K562 (cell line): ENCODE measurements at regions not wholly inside any gene's neighbourhood (a gene's known extent, or its start where the extent isn't known, plus 50 kb on each side); places are given as distances from the start of the nearest gene placed in this dataset.

Experiments
- ATAC-seq: fragments of 200-7000 bp; cut with Tn5 transposase; 3 replicates; pipeline ENCODE4 v1.9.1; 2020; ENCODE audit warnings: moderate library complexity
- BruUV-seq: library from RNA; stranded (reverse); fragments of 400-500 nt; replicated peaks from 2 replicates; lab custom pipeline; 2021; lab: Mats Ljungman, UMichigan
- CTCF ChIA-PET: fragments of 300-600 bp; formaldehyde crosslinking; extraction: SDS; loops from one replicate; lab custom pipeline; 2021; ENCODE audit warnings: low intra/inter-chr PET ratio; lab: Yijun Ruan, JAX
- POLR2A ChIA-PET: fragments of 300-600, 350-650 bp; sonication (Branson Sonifier 250); formaldehyde crosslinking; extraction: SDS; loops from one replicate; lab custom pipeline; 2021; ENCODE audit warnings: antibody characterized with exemption, inconsistent platforms; lab: Yijun Ruan, JAX
- DNase-seq, 4 experiments: peaks; one replicate each; pipeline versions ENCODE4 v3.0.0 to v3.0.0-alpha.2; 2011 to 2018; ENCODE audit warnings: low spot score in 3 of 4, mixed read lengths in 3 of 4; ENCODE audit errors: extremely low read depth in 1 of 4
- FAIRE-seq: peaks from 2 replicates; lab custom pipeline; 2011; peaks lifted over from hg19 to GRCh38; lab: Jason Lieb, UNC
- H2AFZ ChIP-seq: 2 replicates; pipeline ENCODE4 v1.6.0; 2011; ENCODE audit warnings: low read depth, low read length, control low read depth, inconsistent platforms
- H3K27ac ChIP-seq: fragments of 200-600 bp; 3 replicates; pipeline ENCODE4 v1.8.0; 2011; ENCODE audit warnings: low read depth, mild to moderate bottlenecking, control low read depth, inconsistent platforms, low read length, moderate library complexity, mixed read lengths; ENCODE audit errors: extremely low read depth
- H3K27me3 ChIP-seq, 2 experiments: fragments of 300-600 bp in 1 of 2; 2 replicates in 1 of 2; 3 replicates in 1 of 2; pipeline versions ENCODE4 v1.6.0 to v1.8.0; 2011; ENCODE audit warnings: inconsistent platforms in 2 of 2, low read length in 2 of 2, mild to moderate bottlenecking in 1 of 2, mixed read lengths in 1 of 2, moderate library complexity in 1 of 2; ENCODE audit not compliant: control insufficient read depth in 2 of 2, insufficient read depth in 2 of 2
- H3K36me3 ChIP-seq: fragments of 300-600 bp; 3 replicates; pipeline ENCODE4 v1.8.0; 2011; ENCODE audit warnings: mild to moderate bottlenecking, low read length, inconsistent platforms; ENCODE audit not compliant: control insufficient read depth, insufficient read depth
- H3K4me1 ChIP-seq, 2 experiments: fragments of 200-600 bp in 1 of 2; replicated peaks in 1 of 2; 2 replicates in 1 of 2; 3 replicates in 1 of 2; pipeline versions ENCODE4 v1.5.1 to v1.8.0; 2011; ENCODE audit warnings: inconsistent platforms in 2 of 2, low read length in 2 of 2, mild to moderate bottlenecking in 1 of 2, mixed read lengths in 1 of 2, moderate library complexity in 1 of 2; ENCODE audit not compliant: control insufficient read depth in 2 of 2, insufficient read depth in 2 of 2
- H3K4me2 ChIP-seq: 2 replicates; pipeline ENCODE4 v1.6.1; 2011; ENCODE audit warnings: low read length, control low read depth, inconsistent platforms, mixed read lengths; ENCODE audit not compliant: insufficient read depth
- H3K4me3 ChIP-seq: fragments of 200-600 bp; sonication (generic), shearing (Covaris generic); 2 replicates; pipeline ENCODE4 v1.5.1; 2016; ENCODE audit warnings: control low read depth, inconsistent platforms
- H3K79me2 ChIP-seq: fragments of 200-600 bp; 3 replicates; pipeline ENCODE4 v1.8.0; 2011; ENCODE audit warnings: low read length, inconsistent platforms; ENCODE audit not compliant: control insufficient read depth, insufficient read depth
- H3K9ac ChIP-seq, 2 experiments: 2 replicates each; pipeline versions ENCODE4 v1.6.0 to v1.6.1; 2011; ENCODE audit warnings: low read depth in 2 of 2, low read length in 2 of 2, control low read depth in 1 of 2, inconsistent platforms in 1 of 2, mild to moderate bottlenecking in 1 of 2, mixed read lengths in 1 of 2; ENCODE audit not compliant: insufficient read depth in 1 of 2
- H3K9me1 ChIP-seq: one replicate; pipeline ENCODE4 v1.6.0; 2011; ENCODE audit warnings: inconsistent platforms, mild to moderate bottlenecking, low read length, moderate library complexity; ENCODE audit not compliant: control insufficient read depth, insufficient read depth
- H3K9me3 ChIP-seq: replicated peaks from 2 replicates; pipeline ENCODE4 v1.5.1; 2011; ENCODE audit warnings: low read depth, low read length, inconsistent platforms; ENCODE audit not compliant: control insufficient read depth, insufficient read depth
- H4K20me1 ChIP-seq: replicated peaks from 2 replicates; pipeline ENCODE4 v1.6.1; 2011; ENCODE audit warnings: low read length, inconsistent platforms, mixed read lengths; ENCODE audit not compliant: control insufficient read depth, insufficient read depth
- FOXJ3 ChIP-seq: sonication (generic); formaldehyde crosslinking; IDR thresholded peaks from 2 replicates; pipeline ENCODE4 v1.4.0; 2020; ENCODE audit warnings: mild to moderate bottlenecking, missing genetic modification reagents
- HNRNPUL1 ChIP-seq: fragments of 200-400 bp; formaldehyde crosslinking; IDR thresholded peaks from 2 replicates; pipeline ENCODE4 v1.6.1; 2017; ENCODE audit warnings: low read length
- SP2 ChIP-seq: IDR thresholded peaks from 2 replicates; pipeline ENCODE4 v1.6.1; 2011; ENCODE audit warnings: mild to moderate bottlenecking, low read depth, low read length, moderate library complexity; ENCODE audit not compliant: poor library complexity, severe bottlenecking; ENCODE audit errors: extremely low read depth
- SRF ChIP-seq, 2 experiments: fragments of 250-450, 450-650 bp in 1 of 2; sonication (Bioruptor Pico) in 1 of 2; sonication (generic) in 1 of 2; formaldehyde crosslinking; IDR thresholded peaks; 2 replicates each; pipeline versions ENCODE4 v1.5.0 to v1.5.1; 2020 to 2022; ENCODE audit warnings: mild to moderate bottlenecking in 1 of 2, missing genetic modification reagents in 1 of 2
- TOE1 ChIP-seq, 2 experiments: fragments of 450-650 bp in 1 of 2; sonication (generic) in 1 of 2; formaldehyde crosslinking in 1 of 2; IDR thresholded peaks; 2 replicates each; pipeline versions ENCODE4 v1.7.1 to v1.8.0; 2016 to 2022; ENCODE audit warnings: borderline replicate concordance in 2 of 2, mild to moderate bottlenecking in 2 of 2, antibody characterized with exemption in 1 of 2, inconsistent platforms in 1 of 2, low read depth in 1 of 2, missing genetic modification reagents in 1 of 2, moderate library complexity in 1 of 2
- ZBED1 ChIP-seq: IDR thresholded peaks from 2 replicates; pipeline ENCODE4 v1.6.1; 2014
- ZEB2 ChIP-seq: fragments of 450-650 bp; IDR thresholded peaks from 2 replicates; pipeline ENCODE4 v1.6.1; 2016
- whole genome bisulfite sequencing: fragments of 100-300 bp; shearing (Covaris generic); methylation state at CpG from one replicate; pipeline ENCODE4 v1.1.6; 2016; ENCODE audit warnings: low coverage, mixed read lengths; ENCODE audit not compliant: insufficient coverage; ENCODE audit errors: missing lambda C conversion rate; 5-methylcytosine and 5-hydroxymethylcytosine counted together
- in situ Hi-C: fragments of 300-500 bp; cut with MboI; formaldehyde crosslinking; loops from 4 replicates; pipeline ENCODE4 v1.15.0; 2018; ENCODE audit warnings: inconsistent platforms, mixed read lengths
- intact Hi-C: fragments of 100-400 bp; cut with micrococcal nuclease; formaldehyde crosslinking; loops from 2 replicates; pipeline ENCODE4 v1.14.2; 2022
- TF ChIP-seq, protein P1 (sequence below): fragments of 250-450 bp; sonication (Bioruptor Pico); IDR thresholded peaks from 2 replicates; pipeline ENCODE4 v1.8.0; 2022; ENCODE audit warnings: inconsistent platforms
- TF ChIP-seq, protein P2 (sequence below), 2 experiments: fragments of 450-650 bp; conservative IDR thresholded peaks; 2 replicates each; pipeline ENCODE4 v1.6.1; 2017; ENCODE audit warnings: mild to moderate bottlenecking in 2 of 2, moderate library complexity in 2 of 2
- TF ChIP-seq, protein P3 (sequence below): sonication (generic); formaldehyde crosslinking; IDR thresholded peaks from 2 replicates; pipeline ENCODE4 v1.8.0; 2022; ENCODE audit warnings: mild to moderate bottlenecking, missing genetic modification reagents

DNA sequence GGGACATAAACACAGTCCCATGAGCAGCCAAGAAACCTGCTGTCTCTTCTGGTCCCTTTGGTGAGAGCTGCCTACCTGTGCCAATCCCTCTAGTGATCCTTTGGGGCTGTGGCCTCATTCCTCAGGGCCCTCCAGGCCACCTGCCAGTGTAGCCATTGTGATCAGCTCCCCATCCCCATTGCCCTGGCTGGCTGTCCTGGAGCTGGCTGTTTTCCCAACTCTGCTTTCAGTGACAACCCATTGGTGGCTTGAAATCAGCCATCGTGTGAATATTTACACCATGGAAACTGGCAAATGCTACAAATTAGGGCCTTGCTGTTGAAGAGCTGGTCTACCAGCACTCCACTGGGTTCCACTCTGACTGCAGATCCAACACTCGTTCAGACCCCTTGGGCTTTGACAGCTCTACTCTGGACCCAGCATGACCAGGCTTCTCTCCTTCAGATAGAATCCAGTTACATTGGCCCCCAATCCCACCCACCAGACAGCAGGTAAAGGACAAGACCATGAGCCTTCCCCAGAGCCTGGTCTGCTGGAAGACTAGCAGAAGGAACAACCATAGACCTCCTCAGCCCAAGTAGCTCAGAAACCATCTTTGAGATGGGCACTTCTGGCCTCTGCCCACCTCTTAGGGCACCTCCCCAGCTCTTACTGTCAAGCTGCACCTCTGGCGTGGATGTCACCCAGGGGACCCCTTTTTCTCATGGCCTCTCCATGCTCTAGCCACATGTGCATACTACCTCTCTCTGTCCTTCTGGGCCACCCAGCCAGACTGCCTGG, 69.2 kb upstream of the NEK6 start:
- BruUV-seq = no TSS peak
- H4K20me1 ChIP-seq = no peaks in the 10 kb centered on the region
- no peak for FAIRE-seq
- no peak overlapping the region for H3K4me3 ChIP-seq
- H3K27me3 ChIP-seq = peaks cover 3 to 43% of the 10 kb centered on the region in 2 experiments; a peak in 3 of 5 replicates
- intact Hi-C loops (no loop called here), in situ Hi-C loops (no loop called here)
- no peaks in the 10 kb centered on the region for H3K79me2 ChIP-seq
- no peak for DNase-seq
- ChIA-PET POLR2A (interaction anchor here (1.2 kb wide), 1 partner anchor 9 kb away, joined by 5 read pairs; no protein-coding TSS in a partner anchor), CTCF (no interaction called here)
- ATAC-seq = no peak
- no peaks in the 10 kb centered on the region for H3K9me1 ChIP-seq
- TF ChIP-seq SP2 = no peak
- TF ChIP-seq, protein P1, sequence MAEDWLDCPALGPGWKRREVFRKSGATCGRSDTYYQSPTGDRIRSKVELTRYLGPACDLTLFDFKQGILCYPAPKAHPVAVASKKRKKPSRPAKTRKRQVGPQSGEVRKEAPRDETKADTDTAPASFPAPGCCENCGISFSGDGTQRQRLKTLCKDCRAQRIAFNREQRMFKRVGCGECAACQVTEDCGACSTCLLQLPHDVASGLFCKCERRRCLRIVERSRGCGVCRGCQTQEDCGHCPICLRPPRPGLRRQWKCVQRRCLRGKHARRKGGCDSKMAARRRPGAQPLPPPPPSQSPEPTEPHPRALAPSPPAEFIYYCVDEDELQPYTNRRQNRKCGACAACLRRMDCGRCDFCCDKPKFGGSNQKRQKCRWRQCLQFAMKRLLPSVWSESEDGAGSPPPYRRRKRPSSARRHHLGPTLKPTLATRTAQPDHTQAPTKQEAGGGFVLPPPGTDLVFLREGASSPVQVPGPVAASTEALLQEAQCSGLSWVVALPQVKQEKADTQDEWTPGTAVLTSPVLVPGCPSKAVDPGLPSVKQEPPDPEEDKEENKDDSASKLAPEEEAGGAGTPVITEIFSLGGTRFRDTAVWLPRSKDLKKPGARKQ = no peak
- no peak for TF ChIP-seq SRF (CRISPR knock-in tag; IDR thresholded peaks at IDR 0.05)
- TF ChIP-seq HNRNPUL1 = no peak
- TF ChIP-seq, protein P2, sequence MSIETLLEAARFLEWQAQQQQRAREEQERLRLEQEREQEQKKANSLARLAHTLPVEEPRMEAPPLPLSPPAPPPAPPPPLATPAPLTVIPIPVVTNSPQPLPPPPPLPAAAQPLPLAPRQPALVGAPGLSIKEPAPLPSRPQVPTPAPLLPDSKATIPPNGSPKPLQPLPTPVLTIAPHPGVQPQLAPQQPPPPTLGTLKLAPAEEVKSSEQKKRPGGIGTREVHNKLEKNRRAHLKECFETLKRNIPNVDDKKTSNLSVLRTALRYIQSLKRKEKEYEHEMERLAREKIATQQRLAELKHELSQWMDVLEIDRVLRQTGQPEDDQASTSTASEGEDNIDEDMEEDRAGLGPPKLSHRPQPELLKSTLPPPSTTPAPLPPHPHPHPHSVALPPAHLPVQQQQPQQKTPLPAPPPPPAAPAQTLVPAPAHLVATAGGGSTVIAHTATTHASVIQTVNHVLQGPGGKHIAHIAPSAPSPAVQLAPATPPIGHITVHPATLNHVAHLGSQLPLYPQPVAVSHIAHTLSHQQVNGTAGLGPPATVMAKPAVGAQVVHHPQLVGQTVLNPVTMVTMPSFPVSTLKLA (conservative IDR thresholded peaks at IDR 0.05) = no peak
- TF ChIP-seq ZBED1 = no peak
- no peak for TF ChIP-seq TOE1 (IDR thresholded peaks at IDR 0.05; ENCODE audit: borderline replicate concordance)
- TF ChIP-seq TOE1 (CRISPR knock-in tag; IDR thresholded peaks at IDR 0.05; ENCODE audit: borderline replicate concordance, low read depth) = no peak
- TF ChIP-seq, protein P3, sequence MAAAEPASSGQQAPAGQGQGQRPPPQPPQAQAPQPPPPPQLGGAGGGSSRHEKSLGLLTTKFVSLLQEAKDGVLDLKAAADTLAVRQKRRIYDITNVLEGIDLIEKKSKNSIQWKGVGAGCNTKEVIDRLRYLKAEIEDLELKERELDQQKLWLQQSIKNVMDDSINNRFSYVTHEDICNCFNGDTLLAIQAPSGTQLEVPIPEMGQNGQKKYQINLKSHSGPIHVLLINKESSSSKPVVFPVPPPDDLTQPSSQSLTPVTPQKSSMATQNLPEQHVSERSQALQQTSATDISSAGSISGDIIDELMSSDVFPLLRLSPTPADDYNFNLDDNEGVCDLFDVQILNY (CRISPR knock-in tag) = no peak
- TF ChIP-seq FOXJ3 (CRISPR knock-in tag) = no peak
- no peak for TF ChIP-seq ZEB2
- peak overlapping the region in 1 of 2 experiments; percentile 22; a peak in 1 of 4 replicates for H3K9ac ChIP-seq
- no peaks in the 10 kb centered on the region for H3K36me3 ChIP-seq
- H3K4me2 ChIP-seq = no peak overlapping the region
- H2AFZ ChIP-seq = no peak overlapping the region
- WGBS = 5% methylated on average over 3 of the region's 3 CpGs
- peaks cover 3% of the 10 kb centered on the region for H3K9me3 ChIP-seq
- no peak overlapping the region for H3K27ac ChIP-seq
- no peaks in the 10 kb centered on the region; a peak in 1 of 5 replicates for H3K4me1 ChIP-seq
